HG02943 (cell line): ENCODE measurements at regions not wholly inside any gene's neighbourhood (a gene's known extent, or its start where the extent isn't known, plus 50 kb on each side); places are given as distances from the start of the nearest gene placed in this dataset.
"Not testable (repeated sequence)": the region's sequence is repeated elsewhere in the genome, so short reads cannot be mapped to it uniquely, and the experiment has no call there.

Source experiments
- ATAC-seq: cut with Tn5 transposase; IDR thresholded peaks from one replicate; pipeline ENCODE4 v1.9.1; 2021; ENCODE audit warnings: mild to moderate bottlenecking, low read depth, moderate library complexity; ENCODE audit not compliant: unreplicated experiment

DNA sequence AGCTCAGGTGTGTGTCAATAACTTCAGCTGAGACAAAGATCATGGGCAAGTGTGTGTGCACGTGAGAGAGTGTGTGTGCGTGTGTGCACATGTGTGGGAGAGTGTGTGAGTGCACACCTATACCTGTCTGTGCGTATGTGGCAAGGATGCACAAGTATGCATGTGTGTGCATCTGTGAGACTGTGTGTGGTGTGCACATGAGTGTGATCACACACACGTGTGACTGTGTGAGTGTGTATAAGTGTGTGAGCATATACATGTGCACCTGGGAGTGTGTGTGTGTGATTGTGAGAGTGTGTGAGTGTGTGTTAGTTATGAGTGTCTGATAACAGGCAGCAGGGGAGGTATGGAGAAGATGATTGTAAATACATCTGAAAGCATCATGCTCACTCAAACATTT, 657.3 kb upstream of the PFKP start:
- ATAC-seq = no peak

DNA sequence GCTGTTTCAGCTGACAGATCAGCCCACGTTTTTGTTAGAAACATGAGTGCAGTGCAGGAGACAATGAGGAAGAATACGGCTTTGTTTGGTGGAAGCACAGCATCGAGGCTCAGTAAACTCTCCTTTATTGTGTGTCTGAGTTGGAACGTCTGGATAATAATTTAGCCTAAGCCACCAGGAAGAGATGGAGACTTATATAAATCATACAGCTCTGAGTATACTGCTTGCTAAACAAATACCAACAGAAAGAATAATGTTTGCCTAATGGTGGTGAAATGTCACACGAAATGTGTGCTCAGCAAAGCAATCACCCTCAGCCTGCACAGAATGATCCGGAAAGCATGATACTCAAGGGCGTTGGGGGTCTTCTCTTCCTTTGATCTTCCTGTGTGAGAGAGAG, 664.1 kb upstream of the ADARB2 start:
- no peak for ATAC-seq

DNA sequence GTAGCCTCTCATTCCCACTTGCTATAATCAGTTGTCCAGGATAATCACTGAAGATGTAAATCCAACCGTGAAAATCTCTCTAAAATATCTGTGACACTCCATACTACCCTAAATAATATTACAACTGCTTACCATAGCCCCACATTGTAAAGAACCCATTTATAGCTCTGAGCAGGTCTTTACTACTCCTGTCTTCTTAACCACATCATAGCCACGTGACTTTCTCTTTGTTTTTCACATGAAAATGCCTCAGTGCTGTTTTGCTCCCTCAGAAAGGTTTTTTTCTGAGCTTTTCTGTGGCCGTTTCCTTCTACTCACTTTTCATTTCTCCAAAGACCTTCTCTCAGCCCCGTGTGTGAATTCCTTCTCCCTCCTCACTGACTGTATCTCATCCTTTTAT, 662.2 kb upstream of the ADARB2 start:
- ATAC-seq = no peak

DNA sequence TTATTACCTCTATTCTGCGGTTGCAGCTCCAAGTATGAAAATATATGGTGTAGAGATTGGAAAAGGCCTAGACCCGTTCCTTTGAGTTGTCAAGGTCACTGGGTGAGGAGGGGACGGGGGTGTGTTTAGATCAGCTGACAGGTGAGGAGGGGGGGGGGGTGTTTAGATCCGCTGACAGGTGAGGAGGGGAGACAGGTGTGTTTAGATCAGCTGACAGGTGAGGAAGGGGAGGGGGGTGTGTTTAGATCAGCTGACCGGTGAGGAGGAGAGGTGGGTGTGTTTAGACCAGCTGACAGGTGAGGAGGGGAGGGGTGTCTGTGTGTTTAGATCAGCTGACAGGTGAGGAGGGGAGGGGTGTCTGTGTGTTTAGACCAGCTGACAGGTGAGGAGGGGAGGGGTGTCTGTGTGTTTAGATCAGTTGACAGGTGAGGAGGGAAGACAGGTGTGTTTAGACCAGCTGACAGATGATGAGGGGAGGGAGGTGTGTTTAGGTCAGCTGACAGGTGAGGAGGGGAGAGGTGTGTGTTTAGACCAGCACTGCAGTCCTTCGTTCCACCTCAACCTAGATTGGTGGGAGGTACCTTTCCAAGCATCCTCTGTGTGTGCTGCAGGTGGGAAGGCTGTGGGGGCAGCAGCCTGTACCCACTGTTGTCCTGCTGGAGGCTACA, 655.0 kb upstream of the ADARB2 start:
- no peak for ATAC-seq

DNA sequence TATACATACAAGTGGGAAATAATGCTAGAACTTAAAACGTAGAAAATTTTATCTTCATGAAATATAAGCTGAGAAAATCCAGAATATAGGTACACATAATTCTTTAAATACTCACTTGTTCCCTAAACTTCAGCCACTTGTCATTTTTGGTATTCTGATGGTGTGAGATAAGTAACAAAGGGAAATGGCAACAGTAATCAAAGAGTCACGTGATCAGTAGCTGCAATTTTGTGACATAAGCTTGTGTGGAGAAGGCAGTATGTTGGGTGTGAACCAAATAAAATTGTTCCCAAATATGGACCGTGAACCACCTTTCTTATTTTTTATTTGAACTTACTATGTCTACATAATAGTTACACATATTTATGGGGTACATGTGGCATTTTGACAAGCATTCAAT, 650.3 kb upstream of the ADARB2 start:
- ATAC-seq = no peak

DNA sequence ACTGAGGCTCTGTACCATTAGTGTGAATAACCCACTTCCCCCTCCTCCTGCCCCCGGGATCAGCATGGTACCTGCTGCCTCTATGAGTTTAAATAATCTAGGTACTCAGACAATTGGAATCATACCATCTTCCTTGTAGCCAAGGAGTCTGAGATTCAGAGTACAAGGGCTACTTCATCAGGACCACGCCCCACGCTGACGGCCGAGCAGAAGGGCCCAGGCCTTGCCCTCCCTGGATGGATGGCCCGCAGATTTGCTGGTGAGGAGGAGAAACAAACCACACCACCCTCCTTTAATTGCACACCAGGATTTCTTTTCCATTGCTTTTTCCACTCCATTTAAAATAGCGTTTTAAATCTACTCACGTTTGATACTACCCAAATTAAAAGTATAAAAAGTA, 649.9 kb upstream of the ADARB2 start:
- no peak for ATAC-seq

DNA sequence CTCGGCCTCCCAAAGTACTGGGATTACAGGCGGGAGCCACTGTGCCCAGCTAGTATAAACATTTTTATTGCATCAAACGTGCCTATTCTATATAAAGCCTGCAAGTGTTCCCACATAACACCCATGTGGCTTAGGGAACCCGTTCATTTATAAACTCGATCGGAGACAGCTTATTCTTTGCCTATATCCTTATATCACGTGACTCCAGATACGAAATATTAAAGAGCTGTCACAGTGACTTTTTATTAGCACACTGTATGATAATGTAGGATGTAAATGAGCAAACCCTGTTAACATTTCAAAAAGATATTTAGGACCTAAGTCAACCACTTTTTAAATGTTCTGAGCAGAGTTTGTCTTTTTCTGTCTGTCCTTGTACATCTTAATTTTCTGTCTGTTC, 642.9 kb upstream of the ADARB2 start:
- ATAC-seq = no peak

DNA sequence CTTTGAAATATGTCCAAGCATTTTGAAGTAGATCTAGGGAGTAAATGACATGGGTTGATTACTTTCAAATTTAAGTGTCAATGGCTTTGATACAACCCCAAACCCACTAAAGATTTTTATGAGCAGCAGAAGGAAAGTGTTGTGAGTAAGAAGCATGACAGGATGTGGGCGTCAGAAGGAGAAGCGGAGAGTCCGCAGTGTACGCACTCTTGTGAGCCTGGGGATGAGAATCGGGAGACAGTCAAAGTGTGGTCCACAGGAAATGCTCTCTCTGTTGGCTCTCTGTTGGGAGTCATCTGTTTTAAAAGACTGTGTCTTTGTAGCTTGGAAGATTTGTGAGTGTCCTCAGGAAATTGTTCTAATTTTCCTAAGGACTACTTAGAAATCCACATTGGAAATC, 629.8 kb upstream of the ADARB2 start:
- no peak for ATAC-seq

DNA sequence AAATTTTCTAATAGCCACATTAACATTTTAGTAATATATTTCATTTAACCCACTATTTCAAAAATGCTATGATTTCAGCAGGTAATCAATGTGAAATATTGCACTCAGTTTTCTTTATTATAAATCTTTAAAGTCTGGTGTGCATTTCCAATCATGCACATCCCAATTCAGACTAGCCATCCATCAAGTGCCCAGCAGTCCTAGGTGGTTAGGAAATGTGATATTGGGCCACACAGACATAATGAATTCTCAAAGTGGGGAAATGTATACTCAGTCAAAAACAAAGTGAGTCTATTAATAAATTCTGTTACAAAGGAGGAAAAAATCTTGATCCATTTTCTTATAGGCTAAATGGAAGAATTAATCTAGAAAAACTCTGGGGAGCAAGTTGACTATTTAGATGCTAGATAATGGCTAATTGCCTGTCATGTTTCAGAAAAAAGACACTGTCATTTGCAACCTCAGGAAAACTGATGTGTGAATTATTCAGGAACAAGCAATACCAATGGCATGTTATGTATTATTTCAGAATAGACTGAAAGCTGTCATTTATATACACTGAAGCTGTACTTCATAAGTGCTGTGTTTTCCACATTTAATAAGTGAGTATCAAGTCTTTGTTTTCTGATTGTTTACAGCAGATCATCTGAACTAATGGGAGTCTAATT, 629.1 kb upstream of the ADARB2 start:
- no peak for ATAC-seq

DNA sequence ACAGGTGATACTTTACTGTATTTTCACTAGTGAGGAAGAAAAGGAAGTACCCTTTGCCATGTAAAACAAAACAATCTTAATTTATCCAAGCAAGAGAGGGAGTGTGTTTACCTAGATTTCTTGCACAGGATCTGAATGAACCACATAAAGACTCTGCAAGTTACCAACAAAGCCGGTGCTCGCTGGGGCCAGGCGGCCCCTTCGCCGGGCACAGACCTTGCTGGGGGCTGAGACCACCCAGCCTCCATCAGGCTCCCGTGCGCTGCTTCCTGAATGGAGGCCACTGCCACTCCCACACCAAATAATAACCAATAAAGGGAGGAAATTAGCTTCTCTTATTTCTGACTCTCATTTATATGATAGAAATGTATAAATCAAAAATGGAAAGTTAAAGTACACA, 625.0 kb upstream of the ADARB2 start:
- ATAC-seq = no peak

DNA sequence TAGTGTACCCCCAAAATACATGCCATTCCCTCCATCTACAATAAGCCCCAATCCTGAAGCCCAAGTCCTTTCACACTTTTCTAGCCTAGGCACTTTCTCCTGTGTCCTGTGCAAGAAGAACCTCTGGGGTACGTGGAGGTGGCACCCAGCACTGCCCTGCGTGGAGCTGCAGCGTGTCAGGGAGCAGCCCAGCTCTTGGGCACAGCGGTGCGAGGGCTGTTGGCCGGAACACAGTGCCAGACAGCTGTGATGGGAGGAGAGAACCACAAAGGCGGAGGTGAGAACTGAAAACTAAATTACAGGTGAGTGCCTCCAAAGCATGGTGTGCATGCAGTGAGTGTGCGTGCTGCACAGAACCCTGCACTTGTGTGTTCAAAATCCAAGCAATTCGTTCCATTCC, 621.3 kb upstream of the ADARB2 start:
- ATAC-seq = no peak

DNA sequence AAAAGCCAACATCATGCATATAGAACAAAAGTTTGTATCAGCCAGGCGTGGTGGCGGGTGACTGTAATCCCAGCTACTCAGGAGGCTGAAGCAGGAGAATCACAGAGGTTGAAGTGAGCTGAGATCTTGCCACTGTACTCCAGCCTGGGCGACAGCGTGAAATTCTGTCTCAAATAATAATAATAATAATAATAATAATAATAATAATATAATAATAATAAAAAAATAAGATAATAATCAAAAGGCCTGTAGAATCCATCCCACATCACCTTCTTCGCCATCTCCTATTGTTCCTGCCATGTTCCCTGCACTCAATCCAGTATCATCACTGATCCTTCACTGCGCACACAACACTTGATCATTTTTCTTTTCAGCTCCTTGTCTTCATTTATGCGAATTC, 619.3 kb upstream of the ADARB2 start:
- no peak for ATAC-seq

DNA sequence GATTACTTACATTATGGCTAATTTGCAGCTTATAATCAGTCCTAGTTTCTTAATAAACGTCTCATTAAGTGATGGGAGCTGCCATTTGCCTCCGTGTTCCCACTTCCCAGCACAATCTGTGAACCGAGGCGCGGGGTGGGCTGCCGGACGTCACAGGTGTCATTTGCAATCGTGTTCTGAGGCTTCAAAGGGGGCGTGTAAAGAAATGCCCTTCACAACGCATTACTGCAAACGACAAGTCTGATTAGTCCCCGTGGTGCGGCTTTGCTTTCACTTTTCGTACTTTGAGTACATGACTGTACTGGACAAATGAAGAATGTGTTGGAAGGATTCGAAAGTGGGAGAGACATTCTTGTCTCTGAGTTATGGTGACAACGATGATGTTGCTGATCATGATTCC, 614.2 kb upstream of the ADARB2 start:
- no peak for ATAC-seq

DNA sequence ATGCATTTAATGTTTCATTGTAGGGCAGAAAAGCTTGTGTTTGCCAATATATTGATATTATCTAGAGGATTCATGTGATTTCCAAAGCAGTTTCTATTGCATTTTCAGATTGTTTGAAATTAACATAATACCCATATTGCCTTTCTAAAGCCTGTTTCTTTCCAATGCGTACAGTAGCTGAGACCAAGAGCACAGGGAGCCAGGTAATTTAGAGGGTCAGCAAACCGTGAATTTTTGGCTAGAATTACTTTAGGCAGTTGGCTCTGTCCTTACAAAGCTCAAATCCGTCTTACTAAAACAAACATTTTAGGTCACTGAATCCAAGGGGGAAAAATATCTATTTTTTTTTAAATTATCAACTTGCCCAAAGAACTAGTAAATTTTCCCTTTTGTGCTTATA, 604.9 kb upstream of the ADARB2 start:
- ATAC-seq = no peak

DNA sequence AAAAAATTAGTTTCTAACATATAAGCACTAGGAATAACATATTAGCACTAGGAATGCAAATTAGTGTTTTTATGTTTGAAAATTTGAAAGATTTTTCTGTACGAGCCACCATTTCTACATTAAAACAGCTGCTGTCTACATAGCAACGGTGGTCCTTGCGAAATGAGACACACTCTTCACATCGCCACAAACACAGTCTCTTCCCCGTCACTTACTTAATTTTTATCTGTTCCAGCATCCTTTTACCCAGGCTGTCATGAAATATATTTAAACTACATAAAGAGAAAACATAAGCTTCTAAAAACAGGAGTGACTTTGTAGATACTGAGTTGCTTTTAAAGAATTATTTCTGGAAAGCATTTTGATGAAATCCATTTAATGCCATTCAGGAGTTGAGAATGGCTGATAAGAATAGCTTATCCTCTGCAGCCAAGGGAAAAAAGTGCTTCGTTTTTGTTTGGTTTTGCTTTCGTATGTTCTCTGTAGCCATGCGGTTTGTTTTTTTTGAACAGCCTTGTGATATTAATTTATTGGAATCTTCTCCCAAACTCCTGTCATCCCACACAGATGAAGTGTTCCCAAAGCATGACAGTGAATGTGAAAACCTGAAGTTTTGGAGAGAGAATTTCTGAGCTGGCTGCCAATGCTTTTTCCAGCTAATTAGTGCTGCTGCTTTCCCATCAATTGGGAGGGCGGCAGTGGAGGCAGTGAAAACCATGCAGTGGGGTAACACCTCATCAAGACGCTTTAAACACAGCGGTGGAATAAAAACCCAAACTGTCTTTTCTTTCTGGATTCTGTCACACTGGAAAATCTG, 603.7 kb upstream of the ADARB2 start:
- no peak for ATAC-seq

DNA sequence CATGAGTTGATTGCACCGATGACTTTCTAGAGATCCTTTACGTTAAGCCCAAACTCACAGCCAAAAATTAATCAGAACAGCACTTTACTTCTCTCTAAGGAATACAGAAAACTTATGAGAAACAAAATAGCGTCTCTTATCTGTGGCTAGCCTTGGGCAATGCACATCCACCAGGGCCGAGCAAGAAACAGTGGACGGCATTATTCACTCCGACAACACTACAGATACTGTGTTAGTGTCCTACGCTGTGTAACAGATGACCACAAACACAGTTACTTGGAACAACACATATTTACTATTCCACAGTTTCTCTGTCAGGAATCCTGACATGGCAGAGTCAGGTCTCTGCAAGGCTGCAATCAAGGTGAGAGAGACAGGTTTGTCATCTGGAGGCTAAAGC, 598.3 kb upstream of the ADARB2 start:
- ATAC-seq = no peak

DNA sequence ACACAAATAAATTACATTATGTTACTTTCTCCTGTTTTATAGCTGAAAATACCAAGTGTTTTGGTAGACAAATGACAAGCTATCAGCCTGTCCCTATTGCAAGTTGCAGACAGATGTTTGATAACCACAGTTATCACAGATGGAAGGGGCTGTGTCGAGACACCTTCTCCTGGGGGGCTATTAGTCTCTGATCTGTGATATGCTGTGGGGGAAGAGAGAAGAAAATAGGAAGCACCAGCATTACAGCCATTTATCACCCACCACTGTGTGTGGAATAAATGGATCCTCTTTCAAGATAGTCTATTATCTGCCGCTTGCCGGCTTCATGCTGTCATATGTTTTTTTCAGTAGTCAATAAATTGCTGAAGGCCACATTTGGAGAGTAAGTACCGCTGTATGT, 597.2 kb upstream of the ADARB2 start:
- no peak for ATAC-seq

DNA sequence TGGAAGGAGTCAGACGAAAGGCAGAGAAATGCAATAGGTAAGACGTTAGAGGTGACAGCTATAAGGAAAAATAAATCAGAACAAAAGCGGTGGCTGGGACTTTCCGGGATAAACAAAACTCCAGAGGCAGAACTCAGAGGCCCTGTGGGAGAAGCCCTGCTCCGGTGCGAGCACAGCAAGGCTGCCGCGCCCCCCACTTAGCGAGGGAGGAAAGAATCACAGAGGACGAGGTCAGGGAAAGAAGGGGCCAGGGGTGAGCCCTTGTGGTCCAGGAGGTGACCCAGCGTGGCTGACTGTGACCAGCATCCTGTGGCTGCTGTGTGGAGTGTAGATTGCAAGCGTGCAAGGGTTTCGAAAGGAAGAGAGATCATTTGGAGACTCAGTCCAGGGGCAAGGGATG, 591.8 kb upstream of the ADARB2 start:
- no peak for ATAC-seq

DNA sequence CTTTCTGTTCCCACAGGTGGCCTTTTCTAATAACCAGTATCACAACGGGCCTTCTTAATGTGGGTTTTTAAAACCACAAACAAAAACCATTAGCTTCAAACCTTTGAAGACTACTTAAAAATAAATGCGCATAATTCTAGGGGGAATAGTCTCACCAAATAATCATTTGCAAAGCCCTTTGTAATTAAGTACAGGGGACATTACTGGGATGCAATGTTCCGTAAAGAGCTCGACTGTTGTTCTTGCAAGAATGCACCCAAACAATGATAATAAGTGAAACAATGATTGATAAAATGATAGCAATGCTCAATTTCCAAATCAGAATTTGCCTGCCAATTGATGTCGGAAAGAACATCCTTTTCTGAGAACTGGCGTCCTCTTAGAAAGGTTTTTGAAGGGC, 589.1 kb upstream of the ADARB2 start:
- no peak for ATAC-seq

DNA sequence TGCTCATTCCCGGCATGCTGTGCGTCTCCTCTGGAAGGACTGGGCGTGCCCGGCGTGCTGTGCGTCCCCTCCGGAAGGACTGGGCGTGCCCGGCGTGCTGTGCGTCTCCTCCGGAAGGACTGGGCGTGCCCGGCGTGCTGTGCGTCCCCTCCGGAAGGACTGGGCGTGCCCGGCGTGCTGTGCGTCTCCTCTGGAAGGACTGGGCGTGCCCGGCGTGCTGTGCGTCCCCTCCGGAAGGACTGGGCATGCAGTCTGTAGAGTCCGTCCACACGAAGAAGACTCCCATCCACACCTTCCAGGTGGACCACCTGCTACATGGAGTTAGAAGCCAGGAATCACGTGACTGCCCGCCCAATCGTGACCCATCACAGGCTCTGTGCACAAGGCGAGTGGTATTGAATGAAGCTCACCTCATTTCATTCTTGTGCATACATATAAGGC, 577.7 kb upstream of the ADARB2 start:
- ATAC-seq = not testable (repeated sequence)

DNA sequence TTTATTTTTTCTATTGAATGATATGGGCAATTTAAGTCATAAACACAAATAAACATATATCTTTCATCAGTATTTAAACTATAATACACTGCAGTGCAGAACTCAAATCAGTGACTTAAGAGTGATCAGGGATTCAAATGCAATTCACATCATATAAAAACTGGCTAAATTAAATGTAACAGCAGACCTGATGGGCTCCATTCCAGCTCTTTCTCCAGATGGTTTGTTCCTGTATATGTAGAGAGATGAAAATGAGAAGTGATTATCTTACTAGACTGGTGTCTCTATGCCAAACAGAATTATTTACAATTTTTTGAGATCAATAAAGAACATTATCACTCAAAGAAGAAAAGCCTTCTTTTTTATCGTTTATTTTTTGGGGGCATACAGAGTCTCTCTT, 568.8 kb upstream of the ADARB2 start:
- ATAC-seq = no peak

DNA sequence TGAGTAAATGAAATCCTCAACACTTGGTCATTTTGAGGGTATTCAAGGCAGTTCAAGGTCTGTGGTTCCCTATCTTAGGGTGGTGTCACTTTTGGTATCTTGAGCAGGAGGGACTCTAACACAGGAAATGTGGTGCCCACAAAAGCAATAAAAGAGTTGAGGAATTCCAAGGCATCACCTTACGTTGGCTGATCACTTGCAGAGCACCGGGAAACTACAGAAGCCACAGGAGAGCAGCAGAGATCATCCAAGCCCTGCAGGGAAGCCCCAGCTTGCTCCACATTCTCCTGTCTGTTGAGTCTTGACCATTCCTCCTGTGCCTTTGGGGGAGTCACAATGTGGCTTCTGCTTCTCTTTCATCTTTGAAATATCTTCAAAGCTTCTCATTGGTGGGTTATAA, 565.8 kb upstream of the ADARB2 start:
- ATAC-seq = no peak
